Astrocyte (in vitro differentiated cells and primary cell): ENCODE measurements at regions not wholly inside any gene's neighbourhood (a gene's known extent, or its start where the extent isn't known, plus 50 kb on each side); places are given as distances from the start of the nearest gene placed in this dataset.

ENCODE experiments used
- DNase-seq: peaks from one replicate; pipeline ENCODE4 v3.0.0-alpha.2; 2010; ENCODE audit warnings: low read depth
- FAIRE-seq: peaks from 2 replicates; lab custom pipeline; 2011; peaks lifted over from hg19 to GRCh38; lab: Jason Lieb, UNC
- H2AFZ ChIP-seq: 2 replicates; pipeline ENCODE4 v1.6.0; 2012; ENCODE audit warnings: low read depth, low read length, inconsistent platforms
- H3K27ac ChIP-seq: 2 replicates; pipeline ENCODE4 v1.5.1; 2011; ENCODE audit warnings: low read depth, low read length, inconsistent platforms
- H3K27me3 ChIP-seq: 2 replicates; pipeline ENCODE4 v1.6.0; 2011; ENCODE audit warnings: low read length, inconsistent platforms; ENCODE audit not compliant: insufficient read depth
- H3K36me3 ChIP-seq: 2 replicates; pipeline ENCODE4 v1.5.1; 2011; ENCODE audit warnings: low read length, inconsistent platforms; ENCODE audit not compliant: insufficient read depth
- H3K4me1 ChIP-seq: 2 replicates; pipeline ENCODE4 v1.5.1; 2011; ENCODE audit warnings: low read length, inconsistent platforms; ENCODE audit not compliant: insufficient read depth
- H3K4me2 ChIP-seq: 2 replicates; pipeline ENCODE4 v1.6.0; 2012; ENCODE audit warnings: low read length, inconsistent platforms
- H3K4me3 ChIP-seq: 2 replicates; pipeline ENCODE4 v1.5.1; 2011; ENCODE audit warnings: low read depth, mild to moderate bottlenecking, low read length, inconsistent platforms; ENCODE audit not compliant: insufficient read depth
- H3K79me2 ChIP-seq: 2 replicates; pipeline ENCODE4 v1.6.0; 2012; ENCODE audit warnings: mild to moderate bottlenecking, low read length, inconsistent platforms; ENCODE audit not compliant: insufficient read depth
- H3K9ac ChIP-seq: 2 replicates; pipeline ENCODE4 v1.6.0; 2012; ENCODE audit warnings: mild to moderate bottlenecking, low read length, inconsistent platforms
- H3K9me3 ChIP-seq: 2 replicates; pipeline ENCODE4 v1.5.1; 2012; ENCODE audit warnings: low read depth, mild to moderate bottlenecking, low read length, inconsistent platforms; ENCODE audit not compliant: insufficient read depth
- H4K20me1 ChIP-seq: 2 replicates; pipeline ENCODE4 v1.6.0; 2012; ENCODE audit warnings: low read length, inconsistent platforms; ENCODE audit not compliant: insufficient read depth
- H3K27ac Mint-ChIP-seq: one replicate; pipeline ENCODE4 v1.8.0; 2021; ENCODE audit warnings: mild to moderate bottlenecking, mixed read lengths; ENCODE audit not compliant: unreplicated experiment
- H3K27me3 Mint-ChIP-seq: one replicate; pipeline ENCODE4 v1.8.0; 2021; ENCODE audit warnings: low read depth, mixed read lengths; ENCODE audit not compliant: unreplicated experiment
- H3K36me3 Mint-ChIP-seq: one replicate; pipeline ENCODE4 v1.8.0; 2021; ENCODE audit warnings: low read depth, mixed read lengths; ENCODE audit not compliant: unreplicated experiment
- H3K4me1 Mint-ChIP-seq: one replicate; pipeline ENCODE4 v1.8.0; 2021; ENCODE audit warnings: low read depth, mixed read lengths; ENCODE audit not compliant: unreplicated experiment
- H3K4me3 Mint-ChIP-seq: one replicate; pipeline ENCODE4 v1.8.0; 2021; ENCODE audit warnings: mild to moderate bottlenecking, moderate library complexity, mixed read lengths; ENCODE audit not compliant: unreplicated experiment
- H3K9me3 Mint-ChIP-seq: one replicate; pipeline ENCODE4 v1.8.0; 2021; ENCODE audit warnings: mild to moderate bottlenecking, mixed read lengths; ENCODE audit not compliant: unreplicated experiment
- EZH2 ChIP-seq: IDR thresholded peaks from 2 replicates; pipeline ENCODE4 v1.6.1; 2012; ENCODE audit warnings: mild to moderate bottlenecking, low read length, inconsistent platforms; ENCODE audit not compliant: insufficient read depth
- TF ChIP-seq, protein P1 (sequence below): IDR thresholded peaks from 2 replicates; pipeline ENCODE4 v1.5.1; 2011; ENCODE audit warnings: low read depth, mild to moderate bottlenecking, inconsistent platforms, low read length, moderate library complexity; ENCODE audit not compliant: insufficient read depth

GRCh38 chr11:8768625-8769333, 86.2 kb downstream of the RPL27A start:
- peak; percentile 74 for FAIRE-seq
- peak; percentile 84 for DNase-seq
- Histone ChIP-seq H3K79me2 (peaks cover 47% of the 10 kb centered on the region), H3K27me3 (no peaks in the 10 kb centered on the region), H4K20me1 (peaks cover 14% of the 10 kb centered on the region), H3K36me3 (peaks cover under 1% of the 10 kb centered on the region), H3K4me1 (peaks cover 68% of the 10 kb centered on the region), H3K4me2 (peak overlapping the region; percentile 76), H3K27ac (peak overlapping the region; percentile 97), H2AFZ (no peak overlapping the region), H3K4me3 (no peak overlapping the region), H3K9me3 (no peaks in the 10 kb centered on the region), H3K9ac (peak overlapping the region; percentile 44)
- peaks cover 2% of the 10 kb centered on the region for H3K9me3 Mint-ChIP-seq
- H3K27ac Mint-ChIP-seq, result peak overlapping the region; percentile 87
- peaks cover 9% of the 10 kb centered on the region for H3K36me3 Mint-ChIP-seq
- peaks cover 62% of the 10 kb centered on the region for H3K4me1 Mint-ChIP-seq
- H3K4me3 Mint-ChIP-seq, result no peak overlapping the region
- H3K27me3 Mint-ChIP-seq, result no peaks in the 10 kb centered on the region
- TF ChIP-seq EZH2, result no peak
- TF ChIP-seq, protein P1, sequence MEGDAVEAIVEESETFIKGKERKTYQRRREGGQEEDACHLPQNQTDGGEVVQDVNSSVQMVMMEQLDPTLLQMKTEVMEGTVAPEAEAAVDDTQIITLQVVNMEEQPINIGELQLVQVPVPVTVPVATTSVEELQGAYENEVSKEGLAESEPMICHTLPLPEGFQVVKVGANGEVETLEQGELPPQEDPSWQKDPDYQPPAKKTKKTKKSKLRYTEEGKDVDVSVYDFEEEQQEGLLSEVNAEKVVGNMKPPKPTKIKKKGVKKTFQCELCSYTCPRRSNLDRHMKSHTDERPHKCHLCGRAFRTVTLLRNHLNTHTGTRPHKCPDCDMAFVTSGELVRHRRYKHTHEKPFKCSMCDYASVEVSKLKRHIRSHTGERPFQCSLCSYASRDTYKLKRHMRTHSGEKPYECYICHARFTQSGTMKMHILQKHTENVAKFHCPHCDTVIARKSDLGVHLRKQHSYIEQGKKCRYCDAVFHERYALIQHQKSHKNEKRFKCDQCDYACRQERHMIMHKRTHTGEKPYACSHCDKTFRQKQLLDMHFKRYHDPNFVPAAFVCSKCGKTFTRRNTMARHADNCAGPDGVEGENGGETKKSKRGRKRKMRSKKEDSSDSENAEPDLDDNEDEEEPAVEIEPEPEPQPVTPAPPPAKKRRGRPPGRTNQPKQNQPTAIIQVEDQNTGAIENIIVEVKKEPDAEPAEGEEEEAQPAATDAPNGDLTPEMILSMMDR, result peak; percentile 29

DNA sequence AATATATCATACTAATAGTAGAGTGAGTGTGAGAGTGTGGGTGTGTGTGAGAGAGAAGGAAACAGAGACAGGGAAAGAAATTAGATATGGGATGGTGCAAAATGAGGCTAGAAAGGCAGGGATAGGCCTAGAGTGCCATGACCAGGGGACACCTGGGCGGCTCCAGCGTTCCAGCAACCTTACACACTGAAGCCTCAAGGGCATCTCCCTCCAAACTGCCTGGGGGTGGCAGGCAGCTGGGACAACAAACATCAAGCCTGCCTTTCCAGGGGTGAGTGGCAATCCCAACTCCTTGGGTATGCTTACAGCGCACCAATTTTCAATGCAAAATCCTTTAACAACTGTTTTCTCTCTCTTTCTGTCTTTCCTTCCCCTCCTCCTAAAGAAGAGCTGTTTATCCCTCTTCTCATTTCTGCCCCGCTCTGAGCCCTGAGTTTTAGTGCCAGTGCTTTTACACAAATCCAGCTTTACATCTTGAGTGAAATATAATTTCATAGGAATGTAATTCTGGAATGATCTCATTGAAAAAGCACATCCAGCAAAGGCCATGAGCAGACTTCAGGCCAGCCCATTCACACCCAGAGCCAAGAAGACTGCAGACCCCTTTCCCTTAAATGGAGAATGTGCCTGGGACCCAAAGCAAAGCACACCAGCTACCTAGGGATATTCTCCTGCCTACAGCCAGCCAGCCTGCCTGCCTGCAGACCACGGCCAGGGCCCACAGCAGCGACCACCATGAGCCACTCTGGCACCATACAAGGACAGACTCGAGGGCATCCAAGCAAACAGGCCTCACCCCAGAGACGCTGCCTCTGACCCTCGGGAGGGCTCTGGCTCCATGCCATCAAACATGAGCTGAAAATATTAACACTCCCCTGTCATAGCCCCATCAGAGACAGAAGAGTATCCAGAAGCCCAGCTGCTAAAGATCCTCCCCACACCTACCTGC, 90.3 kb downstream of the RPL27A start:
- no peak for DNase-seq
- H3K9ac ChIP-seq, result no peak overlapping the region
- H3K4me3 ChIP-seq, result no peak overlapping the region
- peaks cover 15% of the 10 kb centered on the region for H3K36me3 Mint-ChIP-seq
- peaks cover 2% of the 10 kb centered on the region for H3K9me3 Mint-ChIP-seq
- H3K27me3 ChIP-seq, result no peaks in the 10 kb centered on the region
- TF ChIP-seq, protein P1, result no peak
- no peak for TF ChIP-seq EZH2
- H3K4me3 Mint-ChIP-seq, result no peak overlapping the region
- peaks cover 31% of the 10 kb centered on the region for H4K20me1 ChIP-seq
- FAIRE-seq, result no peak
- no peak overlapping the region for H2AFZ ChIP-seq
- no peaks in the 10 kb centered on the region for H3K27me3 Mint-ChIP-seq
- no peak overlapping the region for H3K27ac Mint-ChIP-seq
- H3K4me1 ChIP-seq, result peaks cover 41% of the 10 kb centered on the region
- no peak overlapping the region for H3K27ac ChIP-seq
- no peaks in the 10 kb centered on the region for H3K9me3 ChIP-seq
- peaks cover 3% of the 10 kb centered on the region for H3K36me3 ChIP-seq
- H3K4me1 Mint-ChIP-seq, result peaks cover 63% of the 10 kb centered on the region
- peak overlapping the region; percentile 10 for H3K4me2 ChIP-seq
- H3K79me2 ChIP-seq, result peaks cover 62% of the 10 kb centered on the region
